GM20000 (cell line): ENCODE measurements at regions not wholly inside any gene's neighbourhood (a gene's known extent, or its start where the extent isn't known, plus 50 kb on each side); places are given as distances from the start of the nearest gene placed in this dataset.
"Not testable (repeated sequence)": the region's sequence is repeated elsewhere in the genome, so short reads cannot be mapped to it uniquely, and the experiment has no call there.

Experiments used
- DNase-seq: peaks from one replicate; pipeline ENCODE4 v3.0.0; 2012; ENCODE audit warnings: low spot score
- CTCF ChIP-seq: IDR thresholded peaks from 2 replicates; pipeline ENCODE4 v1.5.1; 2012; ENCODE audit warnings: mild to moderate bottlenecking, control low read depth; ENCODE audit errors: extremely low read depth, missing control alignments

- no peak for TF ChIP-seq CTCF
- no peak for DNase-seq
Measured at GRCh38 chr4:173609158-173609557, 79.1 kb upstream of the HAND2 start.

GRCh38 chr4:173608632-173609031, 78.6 kb upstream of the HAND2 start:
- not testable (repeated sequence) for DNase-seq

- no peak for DNase-seq
Measured at GRCh38 chr4:173591760-173592159, 61.7 kb upstream of the HAND2 start.

GRCh38 chr4:173590697-173591096, 60.7 kb upstream of the HAND2 start:
- no peak for DNase-seq
- TF ChIP-seq CTCF, result no peak

More at GRCh38 chr4:173591760-173592159, 61.7 kb upstream of the HAND2 start:
- TF ChIP-seq CTCF, result no peak

GRCh38 chr4:173585876-173586572, 56.0 kb upstream of the HAND2 start:
- no peak for DNase-seq
- no peak for TF ChIP-seq CTCF

GRCh38 chr4:173584506-173584905, 54.5 kb upstream of the HAND2 start:
- DNase-seq, result no peak
- TF ChIP-seq CTCF, result no peak
